K562 (cell line): ENCODE measurements at regions not wholly inside any gene's neighbourhood (a gene's known extent, or its start where the extent isn't known, plus 50 kb on each side); places are given as distances from the start of the nearest gene placed in this dataset.

Source experiments
- KAT2B ChIP-seq: IDR thresholded peaks from one replicate; pipeline ENCODE4 v1.6.1; 2012; ENCODE audit warnings: low read depth, mild to moderate bottlenecking, control low read depth, inconsistent platforms, low read length, moderate library complexity
- RBM15 ChIP-seq: fragments of 200-400 bp; formaldehyde crosslinking; IDR thresholded peaks from 2 replicates; pipeline ENCODE4 v1.6.1; 2018; ENCODE audit warnings: mild to moderate bottlenecking, low read length, moderate library complexity; ENCODE audit not compliant: insufficient read depth
- TF ChIP-seq, protein P1 (sequence below): fragments of 450-650 bp; IDR thresholded peaks from 2 replicates; pipeline ENCODE4 v1.6.1; 2016

- TF ChIP-seq KAT2B (no peak), RBM15 (no peak)
- TF ChIP-seq, protein P1, sequence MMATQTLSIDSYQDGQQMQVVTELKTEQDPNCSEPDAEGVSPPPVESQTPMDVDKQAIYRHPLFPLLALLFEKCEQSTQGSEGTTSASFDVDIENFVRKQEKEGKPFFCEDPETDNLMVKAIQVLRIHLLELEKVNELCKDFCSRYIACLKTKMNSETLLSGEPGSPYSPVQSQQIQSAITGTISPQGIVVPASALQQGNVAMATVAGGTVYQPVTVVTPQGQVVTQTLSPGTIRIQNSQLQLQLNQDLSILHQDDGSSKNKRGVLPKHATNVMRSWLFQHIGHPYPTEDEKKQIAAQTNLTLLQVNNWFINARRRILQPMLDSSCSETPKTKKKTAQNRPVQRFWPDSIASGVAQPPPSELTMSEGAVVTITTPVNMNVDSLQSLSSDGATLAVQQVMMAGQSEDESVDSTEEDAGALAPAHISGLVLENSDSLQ = no peak
These were observed 179.8 kb upstream of the TRIB2 start for GRCh38 chr2:12536976-12537375.
